Activated CD4-positive, CD25-positive, alpha-beta regulatory T cell treated with anti-CD3 and anti-CD28 coated beads, Interleukin-2, amount 50 U/mL, for 72 hours (primary cell): ENCODE measurements at regions not wholly inside any gene's neighbourhood (a gene's known extent, or its start where the extent isn't known, plus 50 kb on each side); places are given as distances from the start of the nearest gene placed in this dataset.
"Not testable (repeated sequence)": the region's sequence is repeated elsewhere in the genome, so short reads cannot be mapped to it uniquely, and the experiment has no call there.

Source experiments
- DNase-seq: peaks from one replicate; pipeline ENCODE4 v3.0.0; 2021

DNA sequence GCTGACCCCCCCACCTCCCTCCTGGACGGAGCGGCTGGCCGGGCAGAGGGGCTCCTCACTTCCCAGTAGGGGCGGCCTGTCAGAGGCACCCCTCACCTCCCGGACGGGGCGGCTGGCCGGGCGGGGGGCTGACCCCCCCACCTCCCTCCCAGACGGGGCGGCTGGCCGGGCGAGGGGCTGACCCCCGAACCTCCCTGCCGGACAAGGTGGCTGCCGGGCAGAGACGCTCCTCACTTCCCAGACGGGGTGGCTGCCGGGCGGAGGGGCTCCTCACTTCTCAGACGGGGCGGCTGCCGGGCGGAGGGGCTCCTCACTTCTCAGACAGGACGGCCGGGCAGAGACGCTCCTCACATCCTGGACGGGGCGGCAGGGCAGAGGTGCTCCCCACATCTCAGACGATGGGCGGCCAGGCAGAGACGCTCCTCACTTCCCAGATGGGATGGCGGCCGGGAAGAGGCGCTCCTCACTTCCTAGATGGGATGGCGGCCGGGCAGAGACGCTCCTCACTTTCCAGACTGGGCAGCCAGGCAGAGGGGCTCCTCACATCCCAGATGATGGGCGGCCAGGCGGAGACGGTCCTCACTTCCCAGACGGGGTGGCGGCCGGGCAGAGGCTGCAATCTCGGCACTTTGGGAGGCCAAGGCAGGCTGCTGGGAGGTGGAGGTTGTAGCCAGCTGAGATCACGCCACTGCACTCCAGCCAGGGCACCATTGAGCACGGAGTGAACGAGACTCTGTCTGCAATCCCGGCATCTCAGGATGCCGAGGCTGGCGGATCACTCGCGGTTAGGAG is 66.2 kb upstream of the PAPPA2 start:
- DNase-seq: not testable (repeated sequence)

DNA sequence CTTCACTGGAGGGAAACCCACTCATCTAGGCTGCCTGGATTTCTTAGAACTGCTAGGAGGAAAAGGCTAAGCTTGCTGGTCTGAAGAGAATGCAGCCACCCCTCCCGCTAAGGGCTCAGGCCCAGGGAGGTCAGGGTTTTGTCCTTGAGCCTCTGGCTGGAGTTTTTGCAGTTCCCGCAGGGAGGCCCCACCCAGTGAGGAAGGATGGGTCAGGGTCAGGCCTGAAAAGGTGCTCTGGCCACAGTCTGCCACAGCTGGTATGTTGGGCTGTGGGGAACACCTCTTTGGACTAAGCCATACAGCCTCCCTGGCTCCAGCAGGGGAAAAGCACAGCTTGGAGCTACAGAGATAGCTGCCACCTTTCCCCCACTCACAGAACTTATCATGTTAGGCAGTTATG is 71.4 kb upstream of the PAPPA2 start:
- no peak for DNase-seq

DNA sequence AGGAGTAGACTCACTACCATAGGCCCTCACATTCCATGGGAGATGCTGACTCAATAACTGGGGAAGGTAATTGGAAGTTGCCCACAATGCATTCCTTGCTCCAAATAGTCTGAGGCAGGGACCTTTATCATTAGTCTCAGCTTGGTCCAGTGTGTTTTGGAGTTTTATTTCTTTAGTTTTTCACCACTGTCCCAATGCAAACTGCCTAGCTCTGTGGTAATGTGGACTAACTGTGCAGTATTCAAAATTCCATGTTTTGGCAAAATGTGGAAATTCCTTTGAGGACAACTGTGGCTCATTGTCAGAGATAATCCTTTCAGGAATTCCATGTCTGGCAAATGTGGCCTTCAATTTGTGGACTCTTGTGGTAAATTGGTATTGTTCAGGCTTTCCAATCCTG is 78.1 kb upstream of the PAPPA2 start:
- no peak for DNase-seq

DNA sequence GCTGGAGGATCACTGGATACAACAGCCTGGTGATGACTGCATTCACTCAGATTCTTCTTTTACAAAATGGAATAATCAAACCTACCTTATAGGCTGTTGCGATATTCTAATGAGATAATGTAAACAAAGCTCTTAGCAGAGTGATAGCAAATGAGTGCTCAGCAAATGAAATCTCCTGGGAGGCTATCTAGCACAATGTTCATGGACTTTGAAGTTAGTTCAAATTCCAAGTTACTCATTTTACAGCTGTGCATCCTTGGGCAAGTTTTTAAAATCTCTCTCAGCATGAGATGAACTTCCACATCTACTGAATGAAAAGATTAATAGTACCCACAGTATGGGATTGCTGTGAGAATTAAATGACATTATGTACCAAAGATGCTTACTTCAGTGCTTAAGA is 80.8 kb upstream of the PAPPA2 start:
- no peak for DNase-seq

DNA sequence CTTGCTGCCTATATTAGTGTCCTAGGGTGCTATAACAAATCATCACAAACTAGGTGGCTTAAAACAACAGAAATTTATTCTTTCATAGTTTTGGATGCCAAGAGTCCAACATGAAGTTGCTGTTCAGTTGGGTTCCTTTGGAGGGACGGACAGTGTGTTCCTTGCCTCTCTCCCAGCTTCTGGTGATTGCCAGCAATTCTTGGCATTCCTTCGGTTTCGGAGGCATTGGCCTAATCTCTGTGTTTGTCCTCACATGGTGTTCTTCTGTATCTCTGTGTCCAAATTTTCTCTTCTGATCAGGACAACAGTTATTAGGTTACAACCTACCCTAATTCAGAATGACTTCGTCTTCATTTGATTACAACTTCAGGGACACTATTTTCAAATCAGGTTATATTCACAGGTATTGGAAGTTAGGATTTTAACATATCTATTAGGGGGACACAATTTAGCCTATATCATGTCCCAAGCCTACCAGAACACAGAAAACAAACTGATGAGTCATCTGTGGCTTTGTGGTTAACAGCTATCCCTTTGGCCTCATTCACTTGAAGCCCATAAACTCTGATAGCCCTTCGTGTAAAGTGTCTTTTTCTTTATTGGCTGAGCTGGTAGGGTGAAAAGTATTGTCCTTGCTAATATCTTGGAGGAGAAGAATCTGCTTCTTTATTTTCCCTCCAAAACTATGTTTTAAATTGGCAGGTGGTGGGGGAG is 83.2 kb upstream of the PAPPA2 start:
- no peak for DNase-seq

DNA sequence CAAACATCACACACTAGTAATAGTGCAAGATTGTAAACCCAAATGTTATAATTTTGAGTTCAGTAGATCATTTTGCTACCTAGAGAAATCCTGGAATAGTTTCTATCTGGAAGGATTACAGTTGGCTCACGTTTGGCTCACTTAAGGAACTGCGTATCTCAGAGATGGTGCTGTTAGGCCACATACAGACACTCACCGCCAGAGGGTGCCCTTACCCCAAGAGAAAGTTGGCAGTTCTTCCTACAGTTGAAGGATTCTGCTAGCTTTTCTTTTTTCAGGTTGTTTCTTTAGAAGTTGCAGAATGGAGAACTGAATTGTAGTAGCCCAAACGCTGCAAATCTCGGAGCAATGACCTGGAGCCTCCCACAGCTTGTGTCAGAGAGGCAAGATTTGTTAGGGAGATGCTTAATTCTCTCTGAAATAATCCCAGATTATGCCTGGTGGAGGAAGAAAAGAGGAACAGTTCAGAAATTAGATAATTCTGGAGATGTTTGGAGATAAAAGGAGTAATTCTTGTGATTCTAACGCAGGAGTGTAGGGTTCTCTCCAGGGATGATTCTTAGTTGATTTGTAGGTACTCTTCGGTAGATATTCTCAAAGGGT is 87.9 kb upstream of the PAPPA2 start:
- DNase-seq: peak; percentile 57

- DNase-seq: no peak
Measured at GRCh38 chr1:176364236-176364905, 98.6 kb upstream of the PAPPA2 start.

- not testable (repeated sequence) for DNase-seq
Measured at GRCh38 chr1:176349135-176349715, 113.8 kb upstream of the PAPPA2 start.

DNA sequence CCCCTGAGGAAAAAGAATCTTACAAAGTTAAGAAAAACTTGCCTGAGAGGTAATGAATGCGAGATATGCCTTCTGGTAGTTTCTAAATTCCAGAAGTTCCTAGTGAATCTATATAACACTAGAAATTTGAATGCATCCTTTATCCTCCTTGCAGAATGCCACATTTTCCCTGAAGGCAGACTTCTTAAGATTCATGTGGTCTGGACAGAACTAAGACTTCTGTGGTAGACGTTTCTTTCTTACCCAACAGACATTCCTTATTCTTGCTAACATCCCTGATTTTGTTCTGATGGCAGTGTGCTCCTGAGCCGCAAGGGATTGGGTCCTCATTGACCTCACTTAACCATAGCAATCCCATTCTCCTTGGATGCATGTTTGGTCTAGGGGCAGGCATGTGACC is 121.3 kb upstream of the PAPPA2 start:
- no peak for DNase-seq

DNA sequence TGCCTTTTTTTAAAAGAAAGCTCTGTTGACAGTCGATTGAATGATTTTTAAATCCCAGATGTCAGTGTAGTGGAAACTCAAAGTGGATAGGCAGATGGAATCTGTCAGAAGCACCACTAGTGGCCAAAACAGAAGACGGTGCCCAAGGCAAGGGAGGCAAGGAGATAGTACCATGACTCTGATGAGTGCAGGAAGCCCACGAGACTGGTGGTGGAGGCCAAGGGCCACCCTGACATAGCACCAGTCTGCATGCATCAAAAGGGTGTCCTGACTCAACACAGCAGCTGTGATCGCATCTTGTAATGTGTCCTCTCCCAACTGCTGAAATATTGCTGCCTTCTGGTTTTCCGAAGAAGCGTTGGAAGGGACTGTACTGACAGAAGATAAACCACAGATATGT is 124.1 kb upstream of the PAPPA2 start:
- no peak for DNase-seq

GRCh38 chr1:176330782-176331181 is 123.7 kb upstream of the COP1 start:
- DNase-seq: no peak

GRCh38 chr1:176325664-176326063 is 118.6 kb upstream of the COP1 start:
- DNase-seq: no peak

DNA sequence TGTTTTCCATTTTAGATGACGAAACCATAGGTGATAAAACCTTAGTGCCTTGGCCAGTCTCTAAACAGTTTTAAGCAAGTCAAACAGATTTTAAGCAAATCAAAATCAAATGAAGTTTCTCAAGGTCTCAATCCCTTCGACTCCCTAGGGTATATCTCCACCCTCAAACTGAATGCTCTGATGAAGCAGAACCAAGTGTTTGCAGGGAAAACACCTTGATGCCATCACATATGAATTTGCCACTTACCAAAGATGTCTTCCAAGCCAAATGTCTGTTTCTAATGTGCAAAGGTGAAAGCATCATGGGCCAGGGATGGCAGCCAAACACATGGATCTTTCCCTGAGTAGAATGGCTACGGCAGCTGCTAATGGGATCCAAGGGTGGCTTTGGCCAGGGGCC is 116.4 kb upstream of the COP1 start:
- DNase-seq: no peak

DNA sequence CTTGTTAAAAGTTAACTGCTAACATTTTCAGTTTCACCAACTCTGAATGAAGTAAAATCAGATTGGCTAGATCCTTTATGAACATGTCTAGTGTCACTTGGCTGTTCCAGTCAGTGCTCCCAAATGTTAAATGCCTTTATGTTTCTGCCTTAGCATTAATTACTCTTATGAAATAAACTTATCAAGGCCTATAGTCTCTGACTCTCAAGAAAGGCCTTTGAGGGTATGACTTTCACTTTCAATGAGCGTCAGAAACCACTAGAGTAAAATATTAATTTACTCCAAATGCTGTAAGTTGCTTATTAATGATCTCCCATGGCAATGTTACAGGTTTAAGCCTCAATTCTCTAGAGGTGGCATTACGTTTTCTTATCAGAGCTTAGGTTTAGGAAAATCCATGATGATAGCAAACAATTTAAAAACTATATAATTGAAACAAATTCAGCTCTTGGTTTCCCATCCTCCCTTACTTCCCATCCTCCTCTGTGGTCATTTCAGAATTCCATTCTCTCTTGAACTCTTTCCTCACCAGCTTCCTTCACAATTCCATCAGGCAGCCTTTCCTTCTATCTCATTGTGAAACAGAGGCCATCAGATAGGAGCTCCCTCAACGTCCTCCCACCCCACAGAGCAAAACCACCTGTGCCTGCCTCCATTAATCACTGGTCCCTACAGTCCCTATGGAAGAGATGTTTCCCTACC is 108.6 kb upstream of the COP1 start:
- no peak for DNase-seq

- not testable (repeated sequence) for DNase-seq
Measured at GRCh38 chr1:176296602-176297001, 89.5 kb upstream of the COP1 start.

- no peak for DNase-seq
Measured at GRCh38 chr1:176285996-176286395, 78.9 kb upstream of the COP1 start.

DNA sequence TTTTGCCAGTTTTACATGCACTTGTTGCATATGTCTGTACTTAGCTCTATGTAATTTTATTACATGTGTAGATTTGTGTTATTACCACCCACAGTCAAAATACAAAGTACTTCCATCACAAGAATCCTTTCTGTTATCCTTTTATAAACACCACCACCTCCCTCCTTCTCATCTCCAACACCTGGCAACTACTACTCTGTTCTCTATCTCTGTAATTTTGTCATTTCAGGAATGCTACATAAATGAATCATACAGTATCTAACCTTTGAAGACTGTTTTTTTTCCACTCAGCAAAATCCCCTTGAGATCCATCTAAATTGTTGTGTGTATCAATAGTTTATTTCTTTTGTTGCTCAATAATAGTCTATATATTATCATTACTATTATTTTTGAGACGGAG is 64.5 kb upstream of the COP1 start:
- DNase-seq: no peak
